ACC112 (cell line): ENCODE measurements at regions not wholly inside any gene's neighbourhood (a gene's known extent, or its start where the extent isn't known, plus 50 kb on each side); places are given as distances from the start of the nearest gene placed in this dataset.

Experiments
- H2AFZ ChIP-seq: fragments of 200-600 bp; sonication (generic); one replicate; pipeline ENCODE4 v1.6.0; 2017; ENCODE audit warnings: antibody characterized with exemption, low read length; ENCODE audit not compliant: unreplicated experiment
- H3K27ac ChIP-seq: fragments of 200-600 bp; sonication (generic); 2 replicates; pipeline ENCODE4 v1.5.1; 2014; ENCODE audit warnings: low read depth, mild to moderate bottlenecking, antibody characterized with exemption, low read length, moderate library complexity
- H3K27me3 ChIP-seq: fragments of 200-600 bp; sonication (generic); 2 replicates; pipeline ENCODE4 v1.6.1; 2014; ENCODE audit warnings: mild to moderate bottlenecking, antibody characterized with exemption, low read length, moderate library complexity, mixed read lengths; ENCODE audit not compliant: insufficient read depth
- H3K36me3 ChIP-seq: fragments of 200-600 bp; sonication (generic); 2 replicates; pipeline ENCODE4 v1.6.1; 2016; ENCODE audit warnings: mild to moderate bottlenecking, antibody characterized with exemption, low read length, moderate library complexity, mixed read lengths; ENCODE audit not compliant: insufficient read depth
- H3K4me1 ChIP-seq: fragments of 200-600 bp; sonication (generic); one replicate; pipeline ENCODE4 v1.6.1; 2016; ENCODE audit warnings: low read length, mixed read lengths; ENCODE audit not compliant: insufficient read depth, unreplicated experiment, control insufficient read depth
- H3K4me3 ChIP-seq: fragments of 200-600 bp; sonication (generic); 2 replicates; pipeline ENCODE4 v1.5.1; 2014; ENCODE audit warnings: mild to moderate bottlenecking, low read depth, low read length
- H3K79me2 ChIP-seq: fragments of 200-600 bp; sonication (generic); one replicate; pipeline ENCODE4 v1.6.0; 2016; ENCODE audit warnings: low read length; ENCODE audit not compliant: control insufficient read depth, unreplicated experiment, insufficient read depth

DNA sequence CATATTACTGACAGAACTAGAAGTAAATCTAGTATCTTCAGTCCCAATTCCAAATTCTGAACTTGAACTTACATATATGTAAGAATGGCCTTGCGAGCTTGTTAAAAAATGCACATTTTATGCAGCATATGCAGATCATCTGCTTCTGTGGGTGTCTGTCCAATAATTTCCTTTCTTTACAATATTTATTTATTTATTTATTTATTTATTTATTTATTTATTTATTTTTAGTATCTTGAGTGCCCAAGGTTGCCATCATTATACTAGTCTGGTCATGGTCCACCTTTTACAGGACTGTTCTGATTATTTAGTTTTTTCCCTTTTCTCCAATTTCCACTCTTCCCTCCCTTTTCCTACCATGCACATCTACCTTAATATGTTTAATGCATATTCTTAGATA lies 528.4 kb downstream of the COL12A1 start:
- Histone ChIP-seq H3K4me3 (no peak overlapping the region), H3K36me3 (no peaks in the 10 kb centered on the region), H3K4me1 (peaks cover under 1% of the 10 kb centered on the region), H2AFZ (no peak overlapping the region), H3K27ac (no peak overlapping the region), H3K79me2 (no peaks in the 10 kb centered on the region), H3K27me3 (no peaks in the 10 kb centered on the region)

DNA sequence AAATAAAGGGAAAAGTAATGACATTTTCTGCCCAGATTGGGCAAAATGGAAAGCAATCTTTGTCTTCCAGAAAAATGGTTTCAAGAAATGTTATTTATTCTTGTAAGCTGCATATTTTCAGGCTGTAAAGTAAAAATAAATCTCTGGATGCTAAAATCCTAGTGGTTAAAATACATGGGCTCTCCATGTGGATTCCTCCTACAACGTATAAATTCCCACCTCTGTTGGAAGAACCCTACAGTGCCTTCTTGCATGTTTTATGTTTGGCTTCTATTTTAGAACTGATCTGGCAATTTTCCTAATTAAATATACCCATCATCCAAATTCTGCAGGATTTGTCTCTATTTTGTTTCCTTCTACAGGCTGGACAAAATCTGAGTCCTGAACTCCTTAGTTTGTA lies 528.9 kb downstream of the COL12A1 start:
- Histone ChIP-seq H3K79me2 (no peaks in the 10 kb centered on the region), H3K27ac (no peak overlapping the region), H3K27me3 (no peaks in the 10 kb centered on the region), H3K4me1 (peaks cover 6% of the 10 kb centered on the region), H2AFZ (no peak overlapping the region), H3K36me3 (no peaks in the 10 kb centered on the region), H3K4me3 (no peak overlapping the region)

DNA sequence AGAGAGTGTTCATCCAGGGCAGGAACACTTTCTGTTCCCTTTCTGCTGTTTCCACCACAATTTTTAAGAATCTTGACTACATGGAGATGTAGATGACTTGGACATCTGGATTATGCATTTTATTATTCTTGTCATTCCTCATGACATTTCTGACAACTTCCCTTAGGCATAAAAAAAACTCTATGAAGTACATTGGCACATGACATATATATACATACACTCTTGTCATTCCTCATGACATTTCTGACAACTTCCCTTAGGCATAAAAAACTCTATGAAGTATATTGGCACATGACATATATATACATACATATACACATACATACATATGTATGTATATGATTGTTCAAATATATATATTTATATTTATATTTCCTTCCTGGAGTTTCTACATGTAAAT lies 531.5 kb downstream of the COL12A1 start:
- no peaks in the 10 kb centered on the region for H3K36me3 ChIP-seq
- no peak overlapping the region for H2AFZ ChIP-seq
- no peak overlapping the region for H3K4me3 ChIP-seq
- H3K79me2 ChIP-seq = no peaks in the 10 kb centered on the region
- H3K27ac ChIP-seq = no peak overlapping the region
- H3K27me3 ChIP-seq = no peaks in the 10 kb centered on the region
- H3K4me1 ChIP-seq = peaks cover 15% of the 10 kb centered on the region

DNA sequence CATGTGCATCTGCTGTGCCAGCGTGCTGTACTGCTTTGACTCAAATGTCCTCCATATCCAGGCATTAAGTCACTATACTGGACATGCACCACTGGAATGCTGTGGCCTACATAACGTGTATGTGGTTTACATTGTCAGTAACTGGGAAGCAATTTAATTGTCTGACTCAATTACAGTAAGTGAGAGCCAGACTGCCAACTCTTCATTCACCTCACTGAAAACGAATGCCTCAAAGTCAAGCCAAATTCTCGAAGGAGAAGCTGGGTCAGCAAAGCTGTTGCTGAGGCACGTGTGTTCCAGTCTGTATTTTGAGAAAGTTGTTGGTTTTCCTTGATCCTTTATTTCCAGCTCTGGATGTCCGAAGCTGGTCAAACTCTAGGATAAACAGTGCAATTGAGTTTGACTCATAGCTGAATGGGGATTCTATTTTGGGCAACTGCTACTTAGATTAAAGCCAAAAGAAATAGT lies 534.3 kb downstream of the COL12A1 start:
- Histone ChIP-seq H3K79me2 (no peaks in the 10 kb centered on the region), H3K36me3 (no peaks in the 10 kb centered on the region), H3K27me3 (no peaks in the 10 kb centered on the region), H2AFZ (peak overlapping the region; percentile 40), H3K27ac (peak overlapping the region; percentile 58), H3K4me3 (peak overlapping the region; percentile 44), H3K4me1 (peaks cover 15% of the 10 kb centered on the region)

GRCh38 chr6:74658391-74658790 lies 547.5 kb downstream of the COL12A1 start:
- H3K4me3 ChIP-seq = no peak overlapping the region

DNA sequence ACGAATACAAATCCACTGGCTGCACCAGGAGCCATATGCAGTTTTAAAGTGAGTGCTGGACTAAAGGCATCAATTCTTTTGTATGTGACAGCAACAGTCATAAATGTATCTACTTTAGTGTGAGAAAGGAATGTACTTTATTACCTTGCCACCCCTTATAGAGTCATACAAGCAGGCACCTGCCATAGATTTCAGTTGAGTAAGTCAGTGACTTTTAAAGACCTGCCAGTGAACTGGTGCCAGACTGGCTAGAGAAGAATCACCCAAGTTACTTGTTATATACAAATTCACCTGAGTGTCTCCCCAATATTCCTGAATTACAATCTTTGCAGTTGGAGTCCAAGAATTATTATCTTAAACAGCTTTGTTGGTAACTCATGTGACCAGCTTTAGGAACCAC lies 547.9 kb downstream of the COL12A1 start:
- H3K79me2 ChIP-seq = no peaks in the 10 kb centered on the region
- no peaks in the 10 kb centered on the region for H3K4me1 ChIP-seq
- no peak overlapping the region for H3K4me3 ChIP-seq
- H2AFZ ChIP-seq = no peak overlapping the region
- H3K27me3 ChIP-seq = no peaks in the 10 kb centered on the region
- H3K27ac ChIP-seq = no peak overlapping the region
- no peaks in the 10 kb centered on the region for H3K36me3 ChIP-seq

More at GRCh38 chr6:74658391-74658790, 547.5 kb downstream of the COL12A1 start:
- no peaks in the 10 kb centered on the region for H3K4me1 ChIP-seq
- H3K36me3 ChIP-seq = no peaks in the 10 kb centered on the region
- no peaks in the 10 kb centered on the region for H3K79me2 ChIP-seq
- no peak overlapping the region for H3K27ac ChIP-seq
- no peak overlapping the region for H2AFZ ChIP-seq
- H3K27me3 ChIP-seq = no peaks in the 10 kb centered on the region

- Histone ChIP-seq H3K36me3 (no peaks in the 10 kb centered on the region), H3K79me2 (no peaks in the 10 kb centered on the region), H2AFZ (no peak overlapping the region), H3K27ac (no peak overlapping the region), H3K4me3 (no peak overlapping the region), H3K4me1 (peaks cover 2% of the 10 kb centered on the region), H3K27me3 (no peaks in the 10 kb centered on the region)
Observed at GRCh38 chr6:74657011-74657410, 548.8 kb downstream of the COL12A1 start.

- Histone ChIP-seq H3K79me2 (no peaks in the 10 kb centered on the region), H3K27me3 (no peaks in the 10 kb centered on the region), H3K27ac (no peak overlapping the region), H3K4me3 (no peak overlapping the region), H3K4me1 (peaks cover 7% of the 10 kb centered on the region), H3K36me3 (no peaks in the 10 kb centered on the region), H2AFZ (no peak overlapping the region)
Observed at GRCh38 chr6:74656453-74656852, 549.4 kb downstream of the COL12A1 start.

GRCh38 chr6:74654296-74654695 lies 551.6 kb downstream of the COL12A1 start:
- no peak overlapping the region for H2AFZ ChIP-seq
- H3K27ac ChIP-seq = no peak overlapping the region
- H3K36me3 ChIP-seq = no peaks in the 10 kb centered on the region

GRCh38 chr6:74651948-74652842 lies 553.7 kb downstream of the COL12A1 start:
- Histone ChIP-seq H3K4me1 (peaks cover 7% of the 10 kb centered on the region), H2AFZ (no peak overlapping the region), H3K36me3 (no peaks in the 10 kb centered on the region), H3K27ac (no peak overlapping the region), H3K79me2 (no peaks in the 10 kb centered on the region), H3K27me3 (no peaks in the 10 kb centered on the region), H3K4me3 (no peak overlapping the region)

More at GRCh38 chr6:74654296-74654695, 551.6 kb downstream of the COL12A1 start:
- H3K27me3 ChIP-seq = no peaks in the 10 kb centered on the region
- peaks cover 7% of the 10 kb centered on the region for H3K4me1 ChIP-seq
- H3K4me3 ChIP-seq = no peak overlapping the region
- H3K79me2 ChIP-seq = no peaks in the 10 kb centered on the region

- H3K27ac ChIP-seq = no peak overlapping the region
- no peaks in the 10 kb centered on the region for H3K79me2 ChIP-seq
- no peaks in the 10 kb centered on the region for H3K36me3 ChIP-seq
- H3K4me3 ChIP-seq = no peak overlapping the region
- no peak overlapping the region for H2AFZ ChIP-seq
- peaks cover 7% of the 10 kb centered on the region for H3K4me1 ChIP-seq
- no peaks in the 10 kb centered on the region for H3K27me3 ChIP-seq
Observed at GRCh38 chr6:74650668-74651067, 555.2 kb downstream of the COL12A1 start.
